K562 (cell line): ENCODE measurements at regions not wholly inside any gene's neighbourhood (a gene's known extent, or its start where the extent isn't known, plus 50 kb on each side); places are given as distances from the start of the nearest gene placed in this dataset.

Source experiments
- ATAC-seq: fragments of 200-7000 bp; cut with Tn5 transposase; 3 replicates; pipeline ENCODE4 v1.9.1; 2020; ENCODE audit warnings: moderate library complexity
- BruUV-seq: library from RNA; stranded (reverse); fragments of 400-500 nt; replicated peaks from 2 replicates; lab custom pipeline; 2021; lab: Mats Ljungman, UMichigan
- CTCF ChIA-PET: fragments of 300-600 bp; formaldehyde crosslinking; extraction: SDS; loops from one replicate; lab custom pipeline; 2021; ENCODE audit warnings: low intra/inter-chr PET ratio; lab: Yijun Ruan, JAX
- POLR2A ChIA-PET: fragments of 300-600, 350-650 bp; sonication (Branson Sonifier 250); formaldehyde crosslinking; extraction: SDS; loops from one replicate; lab custom pipeline; 2021; ENCODE audit warnings: antibody characterized with exemption, inconsistent platforms; lab: Yijun Ruan, JAX
- DNase-seq, 4 experiments: peaks; one replicate each; pipeline versions ENCODE4 v3.0.0 to v3.0.0-alpha.2; 2011 to 2018; ENCODE audit warnings: low spot score in 3 of 4, mixed read lengths in 3 of 4; ENCODE audit errors: extremely low read depth in 1 of 4
- FAIRE-seq: peaks from 2 replicates; lab custom pipeline; 2011; peaks lifted over from hg19 to GRCh38; lab: Jason Lieb, UNC
- H2AFZ ChIP-seq: 2 replicates; pipeline ENCODE4 v1.6.0; 2011; ENCODE audit warnings: low read depth, low read length, control low read depth, inconsistent platforms
- H3K27ac ChIP-seq: fragments of 200-600 bp; 3 replicates; pipeline ENCODE4 v1.8.0; 2011; ENCODE audit warnings: low read depth, mild to moderate bottlenecking, control low read depth, inconsistent platforms, low read length, moderate library complexity, mixed read lengths; ENCODE audit errors: extremely low read depth
- H3K27me3 ChIP-seq, 2 experiments: fragments of 300-600 bp in 1 of 2; 2 replicates in 1 of 2; 3 replicates in 1 of 2; pipeline versions ENCODE4 v1.6.0 to v1.8.0; 2011; ENCODE audit warnings: inconsistent platforms in 2 of 2, low read length in 2 of 2, mild to moderate bottlenecking in 1 of 2, mixed read lengths in 1 of 2, moderate library complexity in 1 of 2; ENCODE audit not compliant: control insufficient read depth in 2 of 2, insufficient read depth in 2 of 2
- H3K36me3 ChIP-seq: fragments of 300-600 bp; 3 replicates; pipeline ENCODE4 v1.8.0; 2011; ENCODE audit warnings: mild to moderate bottlenecking, low read length, inconsistent platforms; ENCODE audit not compliant: control insufficient read depth, insufficient read depth
- H3K4me1 ChIP-seq, 2 experiments: fragments of 200-600 bp in 1 of 2; replicated peaks in 1 of 2; 2 replicates in 1 of 2; 3 replicates in 1 of 2; pipeline versions ENCODE4 v1.5.1 to v1.8.0; 2011; ENCODE audit warnings: inconsistent platforms in 2 of 2, low read length in 2 of 2, mild to moderate bottlenecking in 1 of 2, mixed read lengths in 1 of 2, moderate library complexity in 1 of 2; ENCODE audit not compliant: control insufficient read depth in 2 of 2, insufficient read depth in 2 of 2
- H3K4me2 ChIP-seq: 2 replicates; pipeline ENCODE4 v1.6.1; 2011; ENCODE audit warnings: low read length, control low read depth, inconsistent platforms, mixed read lengths; ENCODE audit not compliant: insufficient read depth
- H3K4me3 ChIP-seq: fragments of 200-600 bp; sonication (generic), shearing (Covaris generic); 2 replicates; pipeline ENCODE4 v1.5.1; 2016; ENCODE audit warnings: control low read depth, inconsistent platforms
- H3K79me2 ChIP-seq: fragments of 200-600 bp; 3 replicates; pipeline ENCODE4 v1.8.0; 2011; ENCODE audit warnings: low read length, inconsistent platforms; ENCODE audit not compliant: control insufficient read depth, insufficient read depth
- H3K9ac ChIP-seq, 2 experiments: 2 replicates each; pipeline versions ENCODE4 v1.6.0 to v1.6.1; 2011; ENCODE audit warnings: low read depth in 2 of 2, low read length in 2 of 2, control low read depth in 1 of 2, inconsistent platforms in 1 of 2, mild to moderate bottlenecking in 1 of 2, mixed read lengths in 1 of 2; ENCODE audit not compliant: insufficient read depth in 1 of 2
- H3K9me1 ChIP-seq: one replicate; pipeline ENCODE4 v1.6.0; 2011; ENCODE audit warnings: inconsistent platforms, mild to moderate bottlenecking, low read length, moderate library complexity; ENCODE audit not compliant: control insufficient read depth, insufficient read depth
- H3K9me3 ChIP-seq: replicated peaks from 2 replicates; pipeline ENCODE4 v1.5.1; 2011; ENCODE audit warnings: low read depth, low read length, inconsistent platforms; ENCODE audit not compliant: control insufficient read depth, insufficient read depth
- H4K20me1 ChIP-seq: replicated peaks from 2 replicates; pipeline ENCODE4 v1.6.1; 2011; ENCODE audit warnings: low read length, inconsistent platforms, mixed read lengths; ENCODE audit not compliant: control insufficient read depth, insufficient read depth
- ARID2 ChIP-seq: fragments of 450-650 bp; IDR thresholded peaks from 2 replicates; pipeline ENCODE4 v1.6.1; 2017; ENCODE audit warnings: antibody characterized with exemption, mild to moderate bottlenecking
- ASH1L ChIP-seq: fragments of 450-650 bp; IDR thresholded peaks from 2 replicates; pipeline ENCODE4 v1.6.1; 2018; ENCODE audit warnings: borderline replicate concordance, mild to moderate bottlenecking, low read depth; ENCODE audit not compliant: partially characterized antibody
- EHMT2 ChIP-seq: fragments of 450-650 bp; IDR thresholded peaks from 2 replicates; pipeline ENCODE4 v1.6.1; 2018; ENCODE audit warnings: antibody characterized with exemption
- MIER1 ChIP-seq: fragments of 450-650 bp; IDR thresholded peaks from 2 replicates; pipeline ENCODE4 v1.6.1; 2016; ENCODE audit warnings: antibody characterized with exemption, mild to moderate bottlenecking, low read depth
- REST ChIP-seq, 2 experiments: fragments of 450-650 bp; formaldehyde crosslinking in 1 of 2; IDR thresholded peaks; 2 replicates each; pipeline versions ENCODE4 v1.4.0 to v1.6.1; 2014 to 2020; ENCODE audit warnings: mild to moderate bottlenecking in 2 of 2, borderline replicate concordance in 1 of 2, low read depth in 1 of 2
- WGBS: fragments of 100-300 bp; shearing (Covaris generic); methylation state at CpG from one replicate; pipeline ENCODE4 v1.1.6; 2016; ENCODE audit warnings: low coverage, mixed read lengths; ENCODE audit not compliant: insufficient coverage; ENCODE audit errors: missing lambda C conversion rate; 5-methylcytosine and 5-hydroxymethylcytosine counted together
- in situ Hi-C: fragments of 300-500 bp; cut with MboI; formaldehyde crosslinking; loops from 4 replicates; pipeline ENCODE4 v1.15.0; 2018; ENCODE audit warnings: inconsistent platforms, mixed read lengths
- intact Hi-C: fragments of 100-400 bp; cut with micrococcal nuclease; formaldehyde crosslinking; loops from 2 replicates; pipeline ENCODE4 v1.14.2; 2022

GRCh38 chr20:39195582-39196021, 233.5 kb downstream of the DHX35 start:
- Histone ChIP-seq H3K36me3 (no peaks in the 10 kb centered on the region), H3K4me1 (no peaks in the 10 kb centered on the region), H4K20me1 (no peaks in the 10 kb centered on the region), H3K79me2 (no peaks in the 10 kb centered on the region), H3K27me3 (no peaks in the 10 kb centered on the region), H3K9me1 (no peaks in the 10 kb centered on the region), H3K9ac (no peak overlapping the region), H3K27ac (no peak overlapping the region), H2AFZ (no peak overlapping the region), H3K9me3 (no peaks in the 10 kb centered on the region), H3K4me2 (no peak overlapping the region), H3K4me3 (no peak overlapping the region)
- FAIRE-seq (no peak), DNase-seq (peak in 3 of 4 experiments; percentile 4 to 12 (median 11)), ATAC-seq (peak; percentile 53; the same call in 1 of the 3 replicates)
- BruUV-seq, result no TSS peak
- ChIA-PET CTCF (no interaction called here), POLR2A (interaction anchor here (0.7 kb wide), 1 partner anchor 368 kb away, joined by 4 read pairs; no protein-coding TSS in a partner anchor)
- intact Hi-C loops, result no loop called here
- in situ Hi-C loops, result no loop called here
- WGBS, result 2% methylated on average over 8 of the region's 8 CpGs
- TF ChIP-seq EHMT2 (peak; percentile 94), ASH1L (no peak), MIER1 (peak; percentile 88), REST (IDR thresholded peaks at IDR 0.05; ENCODE audit: borderline replicate concordance) (peak; percentile 96), REST (CRISPR knock-in tag; IDR thresholded peaks at IDR 0.05; ENCODE audit: low read depth) (peak; percentile 79), ARID2 (no peak)
